ENCODE measurements at regions not wholly inside any gene's neighbourhood (a gene's known extent, or its start where the extent isn't known, plus 50 kb on each side); places are given as distances from the start of the nearest gene placed in this dataset.

DNA sequence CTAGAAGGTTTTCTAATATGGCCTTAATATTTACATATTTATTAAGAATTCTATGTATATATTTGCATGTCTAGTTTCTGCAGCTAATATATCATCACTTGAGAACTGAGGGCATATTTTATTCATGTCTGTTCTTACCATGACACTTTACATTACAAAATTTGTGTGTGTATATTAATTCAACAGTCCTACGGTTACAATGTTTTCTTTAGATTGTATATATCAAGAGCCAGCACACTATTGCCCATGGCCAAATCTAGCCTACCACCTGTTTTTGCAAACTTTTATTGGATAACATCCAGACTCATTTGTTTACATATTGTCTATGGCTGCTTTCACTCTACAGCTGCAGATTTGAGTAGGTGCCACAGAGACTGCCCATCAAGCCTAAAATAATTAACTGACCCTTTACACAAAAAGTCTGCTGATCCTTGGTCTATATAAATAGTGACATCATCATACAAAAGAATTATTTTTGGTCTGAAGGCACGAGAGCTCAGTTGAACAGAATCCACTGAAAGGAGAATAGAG, 577.4 kb upstream of the PBX1 start:
- TF ChIP-seq EZH2 (IDR thresholded peaks at IDR 0.05; ENCODE audit: borderline replicate concordance, insufficient read depth, low read length, poor library complexity, severe bottlenecking) (no peak), POLR2AphosphoS5 (IDR thresholded peaks at IDR 0.05) (no peak), RAD21 (conservative IDR thresholded peaks at IDR 0.05) (no peak), REST (IDR thresholded peaks at IDR 0.05; ENCODE audit: borderline replicate concordance) (no peak), TAF1 (IDR thresholded peaks at IDR 0.05; ENCODE audit: low read depth) (no peak)
- TF ChIP-seq, protein P1, sequence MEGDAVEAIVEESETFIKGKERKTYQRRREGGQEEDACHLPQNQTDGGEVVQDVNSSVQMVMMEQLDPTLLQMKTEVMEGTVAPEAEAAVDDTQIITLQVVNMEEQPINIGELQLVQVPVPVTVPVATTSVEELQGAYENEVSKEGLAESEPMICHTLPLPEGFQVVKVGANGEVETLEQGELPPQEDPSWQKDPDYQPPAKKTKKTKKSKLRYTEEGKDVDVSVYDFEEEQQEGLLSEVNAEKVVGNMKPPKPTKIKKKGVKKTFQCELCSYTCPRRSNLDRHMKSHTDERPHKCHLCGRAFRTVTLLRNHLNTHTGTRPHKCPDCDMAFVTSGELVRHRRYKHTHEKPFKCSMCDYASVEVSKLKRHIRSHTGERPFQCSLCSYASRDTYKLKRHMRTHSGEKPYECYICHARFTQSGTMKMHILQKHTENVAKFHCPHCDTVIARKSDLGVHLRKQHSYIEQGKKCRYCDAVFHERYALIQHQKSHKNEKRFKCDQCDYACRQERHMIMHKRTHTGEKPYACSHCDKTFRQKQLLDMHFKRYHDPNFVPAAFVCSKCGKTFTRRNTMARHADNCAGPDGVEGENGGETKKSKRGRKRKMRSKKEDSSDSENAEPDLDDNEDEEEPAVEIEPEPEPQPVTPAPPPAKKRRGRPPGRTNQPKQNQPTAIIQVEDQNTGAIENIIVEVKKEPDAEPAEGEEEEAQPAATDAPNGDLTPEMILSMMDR (IDR thresholded peaks at IDR 0.05; ENCODE audit: poor library complexity, severe bottlenecking) = no peak

Measured in neural cell (in vitro differentiated cells).